Hematopoietic multipotent progenitor cell (in vitro differentiated cells): ENCODE measurements at regions not wholly inside any gene's neighbourhood (a gene's known extent, or its start where the extent isn't known, plus 50 kb on each side); places are given as distances from the start of the nearest gene placed in this dataset.

Experiments used
- DNase-seq, 3 donors: peaks; one replicate each; pipeline ENCODE4 v3.0.0-alpha.2; 2011 to 2015; ENCODE audit warnings: low read depth in 2 of 3, low spot score in 2 of 3

DNA sequence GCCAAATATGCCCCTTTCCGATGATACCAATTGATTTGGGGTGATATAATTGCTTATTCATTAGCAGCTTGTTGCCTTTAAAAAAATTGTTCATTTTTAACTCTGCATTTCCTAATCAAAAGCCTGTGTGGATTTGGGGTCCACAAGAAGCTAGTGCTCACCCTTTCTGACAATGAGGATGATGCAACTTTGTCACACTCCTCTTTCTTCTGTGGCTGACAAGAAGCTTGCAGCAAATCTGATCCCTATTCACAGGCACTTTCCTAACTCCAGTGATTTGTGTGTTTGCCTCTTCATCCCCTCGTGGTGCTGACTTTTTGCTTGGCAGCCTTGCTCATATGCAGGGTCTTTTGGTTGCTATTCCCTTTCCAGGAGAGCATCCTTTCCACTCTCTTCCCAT, 182.7 kb upstream of the LDB2 start:
- DNase-seq, result no peak

DNA sequence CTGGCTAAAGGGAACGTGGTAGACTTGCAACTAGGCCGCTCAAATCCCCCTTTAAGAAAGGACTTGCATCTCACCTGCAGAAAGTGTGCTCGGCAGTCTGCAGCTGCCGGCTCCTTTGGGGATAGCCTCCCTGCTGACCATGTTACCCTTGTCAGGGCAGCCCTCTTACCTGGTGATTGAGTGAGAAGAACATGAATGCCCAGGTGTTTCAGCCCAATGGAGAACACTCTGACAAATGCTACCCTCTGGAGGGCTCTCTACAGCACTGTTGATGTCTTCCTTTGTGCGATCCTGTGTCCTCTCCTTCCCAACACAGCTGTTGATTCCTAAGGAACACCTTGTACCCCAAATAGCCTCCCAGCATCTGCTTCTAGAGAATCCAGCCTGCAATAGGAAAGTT, 178.7 kb upstream of the LDB2 start:
- DNase-seq, result no peak

DNA sequence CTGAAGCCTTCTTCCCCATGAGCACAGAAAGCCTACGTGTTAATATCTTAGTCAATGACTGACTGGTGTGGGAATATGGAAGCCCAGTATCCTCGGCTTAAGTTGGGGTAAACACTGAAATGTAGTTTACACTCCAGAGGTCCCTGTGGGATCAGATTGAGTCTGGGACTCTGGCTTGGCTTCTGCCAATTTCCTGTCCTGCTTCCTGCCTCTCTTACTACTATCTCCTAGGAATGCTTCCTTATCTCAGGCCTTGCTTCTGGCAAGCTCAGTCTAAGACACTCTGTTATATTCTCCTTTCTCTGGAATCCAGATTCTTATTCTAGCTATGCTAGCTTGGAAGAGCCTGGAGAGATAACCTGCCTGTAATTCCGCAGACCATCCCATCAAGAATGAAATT, 174.0 kb upstream of the LDB2 start:
- no peak for DNase-seq

DNA sequence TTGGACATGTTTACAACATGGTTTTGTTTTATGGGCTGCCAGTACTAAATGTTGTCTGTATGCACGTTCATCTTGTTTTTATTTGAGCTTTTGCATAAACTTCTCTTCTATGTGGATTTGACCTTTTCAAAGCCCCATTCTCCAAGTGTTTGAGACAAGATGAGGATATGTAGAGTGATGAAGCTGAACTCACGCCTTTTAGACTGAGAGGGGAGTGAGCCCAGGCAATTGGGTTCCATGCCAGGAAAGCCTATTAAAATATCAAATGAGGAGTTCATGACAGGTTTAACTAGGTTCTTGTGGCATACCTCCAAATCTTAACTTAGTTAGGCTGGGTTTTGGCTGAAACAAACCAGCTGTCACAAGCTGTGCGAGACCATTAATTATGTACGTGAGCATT, 170.4 kb upstream of the LDB2 start:
- no peak for DNase-seq

DNA sequence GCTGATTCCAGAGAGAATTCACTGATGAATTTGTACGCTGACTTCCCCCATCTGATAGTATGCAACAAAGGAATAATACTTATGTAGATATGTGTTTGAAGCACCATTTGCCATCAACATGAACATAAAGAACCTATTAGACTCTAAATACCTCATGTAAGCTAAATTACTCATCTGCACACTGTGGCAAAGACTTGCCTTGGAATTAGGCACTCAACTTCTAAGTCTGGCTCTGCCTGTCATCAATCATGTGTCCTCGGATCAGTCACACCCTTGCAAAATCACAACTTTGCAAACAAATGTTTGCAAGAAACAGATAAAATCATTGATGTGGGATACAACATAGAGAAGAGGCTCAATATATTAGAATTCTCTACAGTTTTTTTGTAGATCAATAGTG, 169.9 kb upstream of the LDB2 start:
- DNase-seq, result no peak

DNA sequence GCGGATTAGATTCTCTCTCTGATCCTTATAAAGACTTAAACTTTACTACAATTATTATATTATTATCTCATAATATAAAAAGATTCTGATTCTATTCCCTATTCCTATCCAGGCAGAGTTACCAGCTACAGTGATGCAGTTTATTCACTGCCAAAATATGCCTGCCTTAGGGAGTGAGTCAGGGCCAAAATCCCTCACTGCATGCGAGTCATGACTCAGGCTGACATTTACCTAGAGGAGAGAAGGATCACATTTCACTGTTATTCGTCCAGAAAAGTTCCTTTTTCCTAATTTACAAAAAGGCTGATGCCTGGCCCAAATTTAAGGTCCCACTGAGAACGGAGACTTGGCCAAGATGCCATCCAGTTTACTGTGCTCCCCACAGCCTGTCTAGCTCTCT, 168.5 kb upstream of the LDB2 start:
- DNase-seq, result no peak

DNA sequence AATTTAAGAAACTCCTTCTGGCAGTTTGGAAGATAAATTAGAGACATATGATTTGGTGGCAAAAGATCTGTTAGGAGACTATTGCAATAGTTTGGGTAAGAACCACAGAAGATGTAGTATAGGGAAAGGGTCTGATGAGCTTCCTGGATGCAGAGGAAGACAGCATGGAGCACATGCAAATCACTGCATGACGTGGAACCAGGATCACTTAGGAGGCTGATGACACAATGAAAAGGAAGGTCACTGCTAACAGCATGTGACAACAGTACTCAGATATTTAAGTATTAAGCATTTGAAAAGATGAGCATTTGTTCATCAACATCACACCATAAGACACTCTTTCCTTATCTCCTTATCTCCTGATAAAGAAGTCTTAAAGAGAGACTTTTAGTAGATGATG, 167.8 kb upstream of the LDB2 start:
- DNase-seq, result no peak

DNA sequence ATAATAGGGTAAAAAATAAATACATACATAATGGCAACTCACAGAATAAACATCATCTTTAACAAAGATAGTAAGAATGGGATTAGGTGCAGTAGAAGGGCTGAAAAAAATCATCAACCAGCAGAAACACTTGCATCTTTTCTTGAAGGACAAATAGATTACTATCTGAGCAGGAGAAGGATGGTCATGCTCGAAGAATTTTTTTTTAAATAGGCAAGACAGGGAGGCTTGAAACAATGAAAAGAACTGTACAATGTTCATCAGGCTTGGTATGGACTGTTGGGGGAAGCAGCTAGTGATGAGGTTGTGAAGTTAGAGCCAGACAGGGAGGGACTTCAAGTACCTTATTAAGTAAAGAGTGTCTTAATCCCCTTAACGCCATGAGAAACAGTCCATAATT, 167.4 kb upstream of the LDB2 start:
- no peak for DNase-seq

DNA sequence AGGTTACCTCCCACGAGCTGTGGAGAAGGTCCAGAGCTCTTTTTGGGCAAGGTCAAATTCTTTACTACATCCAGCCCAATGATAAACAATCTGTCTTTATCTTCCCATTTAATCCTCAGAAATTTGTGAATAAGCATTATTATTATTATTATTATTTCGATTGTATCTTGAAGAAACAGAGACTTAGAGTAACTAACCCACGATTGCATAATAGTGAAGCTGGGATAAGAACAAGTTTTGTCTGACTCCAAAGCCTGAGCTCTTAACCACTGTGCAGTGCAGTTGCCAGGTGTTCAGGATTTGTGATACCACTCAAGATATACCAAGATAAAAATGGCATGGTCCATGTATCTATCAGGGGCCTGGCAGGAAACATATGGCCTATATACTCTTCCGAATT, 166.5 kb upstream of the LDB2 start:
- DNase-seq, result no peak

DNA sequence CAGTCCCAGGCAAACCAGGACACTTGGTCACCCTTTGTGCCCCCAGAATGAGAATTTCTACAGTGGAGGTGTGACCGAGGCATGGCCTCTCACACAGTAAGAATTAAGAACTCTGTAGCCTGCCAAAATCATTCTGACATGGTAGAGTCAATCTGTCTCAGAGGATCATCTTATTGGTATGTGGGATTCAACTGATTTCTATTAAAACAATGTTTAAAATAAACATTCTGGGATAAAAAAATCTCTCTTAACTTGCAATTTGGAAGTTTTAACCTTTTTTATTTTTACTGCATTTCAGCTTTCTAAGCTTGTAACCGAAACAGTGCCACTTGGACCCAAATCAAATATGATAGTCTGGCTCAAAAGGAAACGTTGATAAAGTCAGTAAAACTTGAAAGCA, 165.4 kb upstream of the LDB2 start:
- no peak for DNase-seq

DNA sequence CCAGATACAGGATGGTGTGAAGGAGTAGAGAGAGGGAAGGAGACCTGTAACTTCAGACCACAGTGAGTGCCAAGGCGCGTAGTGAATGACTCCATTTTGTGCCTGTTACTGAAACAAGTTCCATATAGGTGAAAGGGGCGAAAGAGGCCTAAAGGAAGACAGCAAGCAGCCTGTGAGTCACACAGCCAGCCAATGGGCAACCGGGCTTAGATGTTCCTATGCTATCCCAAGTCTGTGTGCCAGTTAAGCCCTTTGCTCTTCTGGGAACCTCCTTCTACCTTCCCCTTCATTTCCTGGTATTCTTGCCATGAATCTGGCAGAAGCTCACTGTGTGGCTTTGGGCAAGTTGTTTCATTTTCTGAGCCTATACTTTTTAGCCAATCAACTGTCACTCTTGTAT, 161.8 kb upstream of the LDB2 start:
- DNase-seq, result no peak

DNA sequence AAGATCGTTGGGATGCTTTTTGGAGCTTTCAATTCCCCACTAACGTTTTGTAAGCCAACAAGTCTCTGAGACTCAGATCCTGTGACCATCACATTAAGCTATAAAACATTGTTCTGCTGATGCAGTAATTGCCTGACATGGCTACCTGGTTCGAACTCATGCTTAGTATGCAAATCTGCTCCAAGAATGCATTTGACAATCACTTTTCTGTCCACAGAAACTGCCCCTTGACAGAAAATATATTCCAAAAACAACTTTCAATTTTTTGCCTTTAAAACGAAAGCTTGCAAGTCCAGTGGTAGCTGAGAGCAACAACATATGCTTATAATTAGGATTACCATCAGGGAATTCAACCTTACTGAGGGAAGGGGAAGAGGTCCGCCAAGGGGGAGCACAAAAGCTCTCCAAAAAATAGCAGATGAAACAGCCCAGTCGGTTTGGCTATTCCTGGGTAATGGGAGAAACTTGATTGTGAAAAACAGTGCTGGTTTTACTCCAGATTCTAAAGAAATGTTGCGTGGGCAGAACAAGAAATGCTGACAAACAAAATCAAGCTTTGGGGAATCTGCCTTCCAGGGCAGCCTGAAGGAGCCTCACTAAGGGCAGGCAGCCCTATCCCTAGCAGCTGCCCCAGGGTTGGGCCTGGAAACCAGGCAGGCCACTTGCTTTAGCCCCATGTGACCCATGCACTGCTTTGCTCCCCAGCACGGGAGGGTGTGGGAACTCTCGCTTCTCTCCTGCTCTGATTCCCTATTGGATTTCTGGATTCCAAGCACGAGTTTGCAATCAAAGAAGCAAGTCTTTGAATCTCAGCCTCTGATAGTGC, 160.7 kb upstream of the LDB2 start:
- no peak for DNase-seq

DNA sequence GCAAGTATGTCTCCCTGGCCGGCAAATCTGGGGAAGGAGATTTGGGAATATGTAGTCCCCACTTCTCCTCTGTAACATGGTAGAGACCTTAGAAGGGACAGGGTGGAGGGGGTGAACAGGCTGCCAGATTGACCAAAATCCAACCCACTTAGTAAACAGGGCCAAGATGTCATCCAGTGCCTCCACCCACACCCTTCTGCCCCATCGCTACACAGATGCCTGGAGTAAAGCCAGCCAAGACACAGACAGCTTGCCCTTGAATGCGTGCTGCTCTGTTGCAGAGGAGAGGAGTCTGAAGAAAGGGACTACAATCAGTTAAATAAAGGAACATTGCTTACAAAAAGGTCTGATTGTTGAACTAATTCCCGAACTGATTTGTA, 160.1 kb upstream of the LDB2 start:
- DNase-seq, result no peak

DNA sequence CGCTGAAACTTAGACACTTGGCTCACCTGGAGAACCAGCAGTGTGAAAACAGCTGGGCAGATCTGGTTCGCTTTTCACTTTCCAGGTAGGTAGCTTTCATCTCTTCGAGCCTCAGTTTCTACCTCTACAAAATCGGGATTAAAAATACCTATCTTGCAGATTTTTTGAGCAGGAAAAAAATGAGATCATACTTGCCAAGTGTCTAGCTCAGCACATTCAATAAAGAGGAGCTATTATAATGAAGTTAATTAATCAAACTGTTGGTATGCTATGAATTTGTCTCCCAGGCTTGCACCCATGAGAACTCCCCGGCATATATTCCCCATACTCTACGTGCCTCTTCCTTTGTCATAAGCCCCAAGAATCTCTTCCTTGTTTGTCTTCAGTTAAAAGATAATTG, 158.6 kb upstream of the LDB2 start:
- DNase-seq, result no peak

DNA sequence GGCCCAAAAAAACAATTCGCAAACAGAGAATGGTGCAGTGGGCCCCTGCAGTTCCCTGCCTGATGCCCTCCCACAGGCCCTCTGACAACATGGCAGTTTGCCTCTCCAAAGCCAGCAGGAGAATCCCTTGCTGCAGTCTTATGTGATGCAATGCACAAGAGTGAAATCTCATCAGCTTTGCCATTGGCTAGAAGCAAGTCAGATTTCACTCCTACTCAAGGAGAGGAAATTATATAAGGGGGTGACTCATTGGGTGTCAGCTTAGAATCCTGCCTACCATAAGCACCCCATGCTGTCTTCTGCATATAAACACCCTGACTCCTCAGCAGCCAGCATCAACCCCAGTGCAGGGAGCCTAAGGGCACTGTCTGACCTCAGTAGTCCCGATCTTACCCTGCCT, 157.3 kb upstream of the LDB2 start:
- no peak for DNase-seq

DNA sequence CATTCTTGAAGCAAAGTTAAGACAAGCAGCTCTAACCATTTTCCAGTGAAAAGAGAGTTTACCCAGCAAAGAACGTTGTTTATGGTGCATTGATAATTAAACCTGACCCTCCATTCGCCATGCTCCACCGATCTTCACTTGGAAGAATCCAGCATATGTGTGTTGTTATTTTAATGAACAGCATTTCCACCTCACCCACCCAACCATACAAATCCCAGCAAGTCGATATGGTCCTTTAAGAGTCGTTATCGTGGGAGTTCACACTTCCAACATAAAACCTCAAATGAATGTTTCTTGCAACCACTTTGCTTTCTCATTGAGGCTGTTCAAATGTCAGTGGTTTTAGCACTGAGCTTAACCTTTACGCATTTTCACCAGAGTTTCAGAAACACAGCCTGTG, 147.4 kb upstream of the LDB2 start:
- DNase-seq, result no peak

DNA sequence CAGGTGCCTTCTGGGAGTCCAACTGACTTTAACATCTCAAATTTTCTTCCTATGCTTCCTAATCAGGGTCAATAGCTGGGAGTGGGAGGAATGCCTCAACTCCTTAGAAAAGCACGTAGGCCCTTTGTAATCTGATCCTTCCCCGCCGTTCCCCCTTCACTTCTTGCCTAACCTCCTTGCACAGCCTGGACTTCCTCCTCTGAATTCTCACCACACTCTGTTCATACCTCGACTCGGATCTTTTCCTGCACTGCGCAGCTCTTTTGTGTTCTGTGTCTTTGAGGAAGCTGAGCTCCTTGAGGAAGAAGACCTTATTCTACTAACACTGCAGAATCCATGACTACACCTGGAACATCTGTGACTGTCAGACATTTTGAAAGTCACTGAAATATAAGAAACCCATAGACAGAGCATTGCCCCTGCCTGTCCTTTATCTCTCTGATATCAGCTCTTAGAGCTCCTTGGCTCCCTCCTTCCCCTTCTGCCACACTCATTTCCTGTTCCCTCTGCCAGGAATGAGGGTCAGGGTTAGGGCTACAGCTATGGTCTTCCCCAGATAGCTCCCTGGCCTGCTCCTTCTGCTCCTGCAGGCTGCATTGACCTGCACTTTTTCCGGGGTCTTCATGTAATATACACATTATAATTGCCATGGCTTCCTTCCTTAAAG, 140.2 kb upstream of the LDB2 start:
- no peak for DNase-seq

DNA sequence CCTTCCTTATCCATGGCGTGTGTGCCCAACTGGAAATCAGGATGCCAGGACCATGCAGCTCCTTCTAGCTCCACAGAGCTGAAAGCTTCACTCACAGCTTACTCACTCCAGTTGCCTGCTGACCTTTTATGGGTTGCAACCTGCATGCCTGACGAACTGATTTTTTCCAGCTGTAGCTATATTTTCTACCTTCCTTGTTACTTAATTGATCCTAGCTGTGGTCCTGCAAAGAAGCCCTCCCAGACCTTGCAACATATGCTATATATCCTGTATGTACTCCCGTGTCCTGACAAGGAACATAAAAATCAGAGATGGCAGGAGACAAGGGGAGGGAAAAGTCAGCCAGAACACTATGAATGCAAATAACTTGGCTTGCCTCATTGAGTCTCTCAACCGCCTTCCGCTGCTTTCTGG, 135.3 kb upstream of the LDB2 start:
- no peak for DNase-seq

DNA sequence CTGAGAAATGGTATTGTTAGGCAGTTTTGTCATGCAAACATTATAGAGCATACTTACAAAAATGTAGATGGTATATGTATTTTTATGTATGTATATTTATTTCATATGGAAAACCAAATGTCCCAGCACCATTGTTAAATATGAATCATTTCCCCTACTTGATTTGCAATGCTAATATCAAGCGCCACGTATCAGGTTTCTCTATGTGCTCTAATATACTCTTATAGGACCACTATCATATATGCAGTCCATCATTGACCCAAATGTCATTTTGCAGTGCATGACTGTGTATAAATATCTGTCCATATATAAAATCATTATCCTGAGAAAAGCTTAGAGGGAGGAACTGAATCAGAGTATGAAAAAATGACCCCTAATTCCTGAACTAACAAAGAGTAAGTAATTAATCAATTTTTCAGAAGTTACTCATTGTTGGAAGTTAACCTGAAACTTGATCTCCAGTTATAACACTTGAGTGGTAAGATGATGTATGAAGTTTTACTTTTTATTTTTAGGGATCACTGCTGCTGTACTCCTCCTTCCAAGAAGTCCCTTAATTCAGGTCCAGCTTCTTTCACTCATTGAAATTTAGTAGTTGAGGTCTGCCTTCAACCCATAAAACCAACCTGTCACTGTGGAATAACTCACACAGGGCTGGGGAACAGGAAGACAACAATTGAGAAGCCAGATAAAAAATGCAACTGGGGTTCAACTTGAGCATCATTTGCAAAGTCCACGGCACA, 134.8 kb upstream of the LDB2 start:
- DNase-seq, result no peak

DNA sequence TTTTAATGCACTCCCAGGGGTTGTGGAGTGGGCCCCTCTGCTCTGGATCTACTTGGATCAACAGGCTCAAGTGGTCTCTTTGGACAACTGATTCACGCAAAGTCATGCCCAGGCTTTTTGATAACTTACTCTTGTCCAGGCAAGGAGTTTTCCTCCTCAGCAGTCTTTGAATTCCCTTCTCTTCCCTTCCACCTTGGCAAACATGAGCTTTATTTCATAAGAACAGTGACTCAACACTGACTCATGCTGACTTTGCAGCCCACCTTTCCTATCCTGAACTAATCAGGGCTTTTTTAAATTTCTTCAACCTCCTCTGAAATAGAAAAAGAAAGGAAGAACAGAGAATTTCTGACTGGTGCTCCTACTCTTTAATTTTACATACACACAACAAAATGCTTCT, 132.1 kb upstream of the LDB2 start:
- no peak for DNase-seq

DNA sequence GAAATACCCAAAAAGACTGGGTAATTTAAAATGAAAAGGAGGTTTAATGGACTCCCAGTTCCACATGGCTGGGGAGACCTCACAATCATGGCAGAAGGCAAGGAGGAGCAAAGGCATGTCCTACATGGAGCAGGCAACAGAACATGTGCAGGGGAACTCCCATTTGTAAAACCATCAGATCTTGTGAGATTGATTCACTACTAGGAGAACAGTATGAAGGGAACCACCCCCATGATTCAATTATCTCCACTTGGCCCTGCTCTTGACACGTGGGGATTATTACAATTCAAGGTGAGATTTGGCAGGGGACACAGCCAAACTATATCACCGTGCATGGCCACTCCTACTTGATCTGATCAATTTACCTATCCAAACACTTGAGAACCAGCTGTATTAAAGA, 131.5 kb upstream of the LDB2 start:
- no peak for DNase-seq

DNA sequence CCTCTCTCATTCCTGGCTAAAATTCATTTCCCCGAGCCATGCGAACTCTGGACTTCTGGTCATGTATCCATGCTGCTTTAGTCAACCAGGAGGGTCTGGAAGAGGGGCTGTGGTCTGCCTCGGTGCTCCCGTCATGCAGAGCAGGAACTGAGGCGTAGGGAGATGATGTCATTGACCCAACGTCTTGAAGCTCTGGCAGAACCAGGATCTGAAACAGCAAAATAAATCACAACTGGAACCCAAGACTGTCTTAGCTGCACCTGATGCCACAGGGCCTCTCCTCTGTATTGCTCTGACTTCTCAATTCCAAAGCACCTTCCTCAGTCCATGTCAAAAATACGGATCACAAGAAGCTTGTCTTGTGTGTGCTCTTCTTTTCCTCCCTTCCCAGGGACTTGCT, 131.0 kb upstream of the LDB2 start:
- no peak for DNase-seq
